A549 (cell line): ENCODE measurements at regions not wholly inside any gene's neighbourhood (a gene's known extent, or its start where the extent isn't known, plus 50 kb on each side); places are given as distances from the start of the nearest gene placed in this dataset.

Source experiments
- CEBPB ChIP-seq, 2 experiments: fragments of >200 bp in 1 of 2; sonication (Bioruptor Twin) in 1 of 2; formaldehyde crosslinking in 1 of 2; IDR thresholded peaks; 2 replicates each; pipeline ENCODE4 v1.6.1; 2012 to 2016
- HOXB5 ChIP-seq: fragments of 250-450 bp; sonication (Bioruptor Pico); IDR thresholded peaks from 2 replicates; pipeline ENCODE4 v1.5.0; 2020; ENCODE audit warnings: mild to moderate bottlenecking, moderate library complexity
- NFE2L2 ChIP-seq: fragments of 150-350 bp; conservative IDR thresholded peaks from 2 replicates; pipeline ENCODE4 v1.6.1; 2014; ENCODE audit warnings: low read length
- NR3C1 ChIP-seq: fragments of >200 bp; sonication (Bioruptor Twin); formaldehyde crosslinking; IDR thresholded peaks from 3 replicates; pipeline ENCODE4 v1.6.1; 2017
- POLR2A ChIP-seq: IDR thresholded peaks from 2 replicates; pipeline ENCODE4 v1.6.1; 2012; ENCODE audit warnings: mild to moderate bottlenecking, low read length
- RAD21 ChIP-seq, 2 experiments: fragments of >200 bp in 1 of 2; sonication (Bioruptor Twin) in 1 of 2; formaldehyde crosslinking in 1 of 2; IDR thresholded peaks in 1 of 2; conservative IDR thresholded peaks in 1 of 2; 2 replicates in 1 of 2; 3 replicates in 1 of 2; pipeline ENCODE4 v1.6.1; 2012 to 2018; ENCODE audit warnings: inconsistent platforms in 1 of 2
- SMC3 ChIP-seq: fragments of >200 bp; sonication (Bioruptor Twin); formaldehyde crosslinking; IDR thresholded peaks from 3 replicates; pipeline ENCODE4 v1.6.1; 2018; ENCODE audit warnings: inconsistent platforms
- SREBF2 ChIP-seq: fragments of 450-650 bp; IDR thresholded peaks from 2 replicates; pipeline ENCODE4 v1.6.1; 2014; ENCODE audit warnings: mild to moderate bottlenecking, moderate library complexity
- TF ChIP-seq, protein P1 (sequence below): fragments of 450-650 bp; IDR thresholded peaks from 2 replicates; pipeline ENCODE4 v1.6.1; 2014; ENCODE audit warnings: antibody characterized with exemption
- TF ChIP-seq, protein P2 (sequence below): fragments of >200 bp; sonication (Bioruptor Twin); formaldehyde crosslinking; IDR thresholded peaks from 3 replicates; pipeline ENCODE4 v1.6.1; 2016
- TF ChIP-seq, protein P3 (sequence below): fragments of >200 bp; sonication (Bioruptor Twin); formaldehyde crosslinking; IDR thresholded peaks from 3 replicates; pipeline ENCODE4 v1.5.1; 2016
- TF ChIP-seq, protein P4 (sequence below): fragments of >200 bp; sonication (Bioruptor Twin); formaldehyde crosslinking; IDR thresholded peaks from 2 replicates; pipeline ENCODE4 v1.6.1; 2016
- TF ChIP-seq, protein P5 (sequence below): fragments of 250-450 bp; sonication (Bioruptor Pico); IDR thresholded peaks from 2 replicates; pipeline ENCODE4 v1.5.0; 2021; ENCODE audit warnings: mild to moderate bottlenecking, moderate library complexity, borderline replicate concordance
- TF ChIP-seq, protein P6 (sequence below): IDR thresholded peaks from 2 replicates; pipeline ENCODE4 v1.6.1; 2012

DNA sequence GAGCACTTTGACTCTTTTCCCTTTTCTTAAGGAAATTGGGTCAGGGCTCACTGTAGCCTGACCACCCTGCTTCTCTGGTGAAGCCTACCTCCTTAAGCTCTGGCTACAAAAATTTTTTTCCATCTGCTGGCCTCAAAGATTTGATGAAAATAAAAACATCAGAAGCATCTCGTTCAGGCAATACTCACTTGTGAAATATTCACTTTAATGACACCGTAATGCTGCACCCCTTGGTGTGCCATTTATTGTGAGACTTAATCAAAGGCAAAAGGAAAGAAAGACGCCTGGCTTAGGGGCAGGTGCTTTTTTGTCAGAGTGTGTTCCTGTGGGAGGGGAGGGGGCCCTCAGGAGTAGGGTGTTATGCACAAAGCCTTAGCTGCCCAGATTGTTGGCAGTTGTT, 155.0 kb upstream of the TMPO start:
- TF ChIP-seq, protein P1, sequence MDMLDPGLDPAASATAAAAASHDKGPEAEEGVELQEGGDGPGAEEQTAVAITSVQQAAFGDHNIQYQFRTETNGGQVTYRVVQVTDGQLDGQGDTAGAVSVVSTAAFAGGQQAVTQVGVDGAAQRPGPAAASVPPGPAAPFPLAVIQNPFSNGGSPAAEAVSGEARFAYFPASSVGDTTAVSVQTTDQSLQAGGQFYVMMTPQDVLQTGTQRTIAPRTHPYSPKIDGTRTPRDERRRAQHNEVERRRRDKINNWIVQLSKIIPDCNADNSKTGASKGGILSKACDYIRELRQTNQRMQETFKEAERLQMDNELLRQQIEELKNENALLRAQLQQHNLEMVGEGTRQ, result no peak
- TF ChIP-seq, protein P2, sequence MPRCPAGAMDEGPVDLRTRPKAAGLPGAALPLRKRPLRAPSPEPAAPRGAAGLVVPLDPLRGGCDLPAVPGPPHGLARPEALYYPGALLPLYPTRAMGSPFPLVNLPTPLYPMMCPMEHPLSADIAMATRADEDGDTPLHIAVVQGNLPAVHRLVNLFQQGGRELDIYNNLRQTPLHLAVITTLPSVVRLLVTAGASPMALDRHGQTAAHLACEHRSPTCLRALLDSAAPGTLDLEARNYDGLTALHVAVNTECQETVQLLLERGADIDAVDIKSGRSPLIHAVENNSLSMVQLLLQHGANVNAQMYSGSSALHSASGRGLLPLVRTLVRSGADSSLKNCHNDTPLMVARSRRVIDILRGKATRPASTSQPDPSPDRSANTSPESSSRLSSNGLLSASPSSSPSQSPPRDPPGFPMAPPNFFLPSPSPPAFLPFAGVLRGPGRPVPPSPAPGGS, result no peak
- TF ChIP-seq HOXB5 (CRISPR knock-in tag) (no peak), POLR2A (no peak), RAD21 (conservative IDR thresholded peaks at IDR 0.05 in 1 of 2, IDR thresholded peaks at IDR 0.05 in 1 of 2) (no peak), SREBF2 (no peak), NFE2L2 (no peak), NR3C1 (no peak), CEBPB (IDR thresholded peaks at IDR 0.05) (no peak), SMC3 (no peak)
- TF ChIP-seq, protein P3, sequence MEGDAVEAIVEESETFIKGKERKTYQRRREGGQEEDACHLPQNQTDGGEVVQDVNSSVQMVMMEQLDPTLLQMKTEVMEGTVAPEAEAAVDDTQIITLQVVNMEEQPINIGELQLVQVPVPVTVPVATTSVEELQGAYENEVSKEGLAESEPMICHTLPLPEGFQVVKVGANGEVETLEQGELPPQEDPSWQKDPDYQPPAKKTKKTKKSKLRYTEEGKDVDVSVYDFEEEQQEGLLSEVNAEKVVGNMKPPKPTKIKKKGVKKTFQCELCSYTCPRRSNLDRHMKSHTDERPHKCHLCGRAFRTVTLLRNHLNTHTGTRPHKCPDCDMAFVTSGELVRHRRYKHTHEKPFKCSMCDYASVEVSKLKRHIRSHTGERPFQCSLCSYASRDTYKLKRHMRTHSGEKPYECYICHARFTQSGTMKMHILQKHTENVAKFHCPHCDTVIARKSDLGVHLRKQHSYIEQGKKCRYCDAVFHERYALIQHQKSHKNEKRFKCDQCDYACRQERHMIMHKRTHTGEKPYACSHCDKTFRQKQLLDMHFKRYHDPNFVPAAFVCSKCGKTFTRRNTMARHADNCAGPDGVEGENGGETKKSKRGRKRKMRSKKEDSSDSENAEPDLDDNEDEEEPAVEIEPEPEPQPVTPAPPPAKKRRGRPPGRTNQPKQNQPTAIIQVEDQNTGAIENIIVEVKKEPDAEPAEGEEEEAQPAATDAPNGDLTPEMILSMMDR, result no peak
- TF ChIP-seq, protein P4, sequence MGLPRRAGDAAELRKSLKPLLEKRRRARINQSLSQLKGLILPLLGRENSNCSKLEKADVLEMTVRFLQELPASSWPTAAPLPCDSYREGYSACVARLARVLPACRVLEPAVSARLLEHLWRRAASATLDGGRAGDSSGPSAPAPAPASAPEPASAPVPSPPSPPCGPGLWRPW, result no peak
- TF ChIP-seq, protein P5, sequence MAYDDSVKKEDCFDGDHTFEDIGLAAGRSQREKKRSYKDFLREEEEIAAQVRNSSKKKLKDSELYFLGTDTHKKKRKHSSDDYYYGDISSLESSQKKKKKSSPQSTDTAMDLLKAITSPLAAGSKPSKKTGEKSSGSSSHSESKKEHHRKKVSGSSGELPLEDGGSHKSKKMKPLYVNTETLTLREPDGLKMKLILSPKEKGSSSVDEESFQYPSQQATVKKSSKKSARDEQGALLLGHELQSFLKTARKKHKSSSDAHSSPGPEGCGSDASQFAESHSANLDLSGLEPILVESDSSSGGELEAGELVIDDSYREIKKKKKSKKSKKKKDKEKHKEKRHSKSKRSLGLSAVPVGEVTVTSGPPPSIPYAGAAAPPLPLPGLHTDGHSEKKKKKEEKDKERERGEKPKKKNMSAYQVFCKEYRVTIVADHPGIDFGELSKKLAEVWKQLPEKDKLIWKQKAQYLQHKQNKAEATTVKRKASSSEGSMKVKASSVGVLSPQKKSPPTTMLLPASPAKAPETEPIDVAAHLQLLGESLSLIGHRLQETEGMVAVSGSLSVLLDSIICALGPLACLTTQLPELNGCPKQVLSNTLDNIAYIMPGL (CRISPR knock-in tag), result no peak
- TF ChIP-seq, protein P6, sequence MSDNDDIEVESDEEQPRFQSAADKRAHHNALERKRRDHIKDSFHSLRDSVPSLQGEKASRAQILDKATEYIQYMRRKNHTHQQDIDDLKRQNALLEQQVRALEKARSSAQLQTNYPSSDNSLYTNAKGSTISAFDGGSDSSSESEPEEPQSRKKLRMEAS, result no peak
